ENCODE measurements at regions not wholly inside any gene's neighbourhood (a gene's known extent, or its start where the extent isn't known, plus 50 kb on each side); places are given as distances from the start of the nearest gene placed in this dataset.

GRCh38 chr6:40849546-40849945, 189.5 kb downstream of the UNC5CL start:
- no peak for TF ChIP-seq CTCF (IDR thresholded peaks at IDR 0.05)
- CTCF ChIA-PET = interaction anchor here (0.7 kb wide), 1 partner anchor 504 kb away, joined by 3 read pairs; no protein-coding TSS in a partner anchor
- H3K36me3 Mint-ChIP-seq (ENCODE audit: low read depth) = no peaks in the 10 kb centered on the region
- intact Hi-C loops (cut with micrococcal nuclease) = loop anchor here (5.0 kb wide), 1 partner anchor 867 kb away; no protein-coding TSS in a partner anchor
- POLR2A ChIA-PET = no interaction called here
- no peaks in the 10 kb centered on the region for H3K9me3 Mint-ChIP-seq
- H3K27ac Mint-ChIP-seq = no peak overlapping the region
- H3K27me3 Mint-ChIP-seq = peaks cover 4% of the 10 kb centered on the region
- DNase-seq (no peak), ATAC-seq (ENCODE audit: low read depth) (no peak)
- peaks cover 2% of the 10 kb centered on the region for H3K4me1 Mint-ChIP-seq
- no peak overlapping the region for H3K4me3 Mint-ChIP-seq

- H3K4me3 Mint-ChIP-seq = no peak overlapping the region
- TF ChIP-seq CTCF (IDR thresholded peaks at IDR 0.05) = no peak
- H3K36me3 Mint-ChIP-seq (ENCODE audit: low read depth) = no peaks in the 10 kb centered on the region
- ChIA-PET POLR2A (no interaction called here), CTCF (no interaction called here)
- DNase-seq (no peak), ATAC-seq (ENCODE audit: low read depth) (no peak)
- H3K27ac Mint-ChIP-seq = no peak overlapping the region
- intact Hi-C loops (cut with micrococcal nuclease) = loop anchor here (5.0 kb wide), 1 partner anchor 867 kb away; no protein-coding TSS in a partner anchor
- peaks cover 2% of the 10 kb centered on the region for H3K4me1 Mint-ChIP-seq
- H3K27me3 Mint-ChIP-seq = peaks cover 6% of the 10 kb centered on the region
- no peaks in the 10 kb centered on the region for H3K9me3 Mint-ChIP-seq
Measured at GRCh38 chr6:40848868-40849514, 190.0 kb downstream of the UNC5CL start.

GRCh38 chr6:40848038-40848437, 191.0 kb downstream of the UNC5CL start:
- ChIA-PET CTCF (no interaction called here), POLR2A (no interaction called here)
- no peaks in the 10 kb centered on the region for H3K9me3 Mint-ChIP-seq
- ATAC-seq (ENCODE audit: low read depth) = no peak
- H3K4me3 Mint-ChIP-seq = no peak overlapping the region
- DNase-seq = no peak
- no peak overlapping the region for H3K27ac Mint-ChIP-seq
- H3K36me3 Mint-ChIP-seq (ENCODE audit: low read depth) = no peaks in the 10 kb centered on the region
- H3K27me3 Mint-ChIP-seq = peaks cover 8% of the 10 kb centered on the region
- TF ChIP-seq CTCF (IDR thresholded peaks at IDR 0.05) = no peak
- H3K4me1 Mint-ChIP-seq = peaks cover 2% of the 10 kb centered on the region
- intact Hi-C loops (cut with micrococcal nuclease) = loop anchor here (5.0 kb wide), 1 partner anchor 866 kb away; no protein-coding TSS in a partner anchor

- no peaks in the 10 kb centered on the region for H3K9me3 Mint-ChIP-seq
- H3K36me3 Mint-ChIP-seq (ENCODE audit: low read depth) = no peaks in the 10 kb centered on the region
- POLR2A ChIA-PET = no interaction called here
- ATAC-seq (ENCODE audit: low read depth) (no peak), DNase-seq (no peak)
- H3K4me1 Mint-ChIP-seq = no peaks in the 10 kb centered on the region
- intact Hi-C loops (cut with micrococcal nuclease) = loop anchor here (1.0 to 5.0 kb wide), 4 partner anchors 295 to 1483 kb away; no protein-coding TSS in a partner anchor
- peaks cover 17% of the 10 kb centered on the region for H3K27me3 Mint-ChIP-seq
- no peak for TF ChIP-seq CTCF (IDR thresholded peaks at IDR 0.05)
- H3K27ac Mint-ChIP-seq = no peak overlapping the region
- CTCF ChIA-PET = interaction anchor here (1.1 kb wide), 1 partner anchor 26 kb away, joined by 3 read pairs; no protein-coding TSS in a partner anchor
- no peak overlapping the region for H3K4me3 Mint-ChIP-seq
Measured at GRCh38 chr6:40845553-40845952, 193.5 kb downstream of the UNC5CL start.

GRCh38 chr6:40844246-40844645, 194.8 kb downstream of the UNC5CL start:
- no peak for ATAC-seq (ENCODE audit: low read depth)
- Mint-ChIP-seq H3K27me3 (peaks cover 17% of the 10 kb centered on the region), H3K36me3 (ENCODE audit: low read depth) (no peaks in the 10 kb centered on the region), H3K4me3 (no peak overlapping the region), H3K4me1 (no peaks in the 10 kb centered on the region), H3K27ac (no peak overlapping the region), H3K9me3 (no peaks in the 10 kb centered on the region)
- no peak for TF ChIP-seq CTCF (IDR thresholded peaks at IDR 0.05)
- intact Hi-C loops (cut with micrococcal nuclease) = loop anchor here (2.0 kb wide), 2 partner anchors 293 to 515 kb away; no protein-coding TSS in a partner anchor
- CTCF ChIA-PET = no interaction called here
- DNase-seq = no peak
- POLR2A ChIA-PET = no interaction called here
